DND-41 (cell line): ENCODE measurements at regions not wholly inside any gene's neighbourhood (a gene's known extent, or its start where the extent isn't known, plus 50 kb on each side); places are given as distances from the start of the nearest gene placed in this dataset.

Source experiments
- EZH2 ChIP-seq: IDR thresholded peaks from 3 replicates; pipeline ENCODE4 v1.6.1; 2012; ENCODE audit warnings: borderline replicate concordance, low read depth, mild to moderate bottlenecking, moderate library complexity, low read length, inconsistent platforms; ENCODE audit not compliant: severe bottlenecking
- TF ChIP-seq, protein P1 (sequence below): IDR thresholded peaks from 2 replicates; pipeline ENCODE4 v1.5.1; 2012; ENCODE audit warnings: borderline replicate concordance, low read length, moderate library complexity, mild to moderate bottlenecking; ENCODE audit not compliant: poor library complexity, severe bottlenecking; ENCODE audit errors: extremely low read depth

- TF ChIP-seq, protein P1, sequence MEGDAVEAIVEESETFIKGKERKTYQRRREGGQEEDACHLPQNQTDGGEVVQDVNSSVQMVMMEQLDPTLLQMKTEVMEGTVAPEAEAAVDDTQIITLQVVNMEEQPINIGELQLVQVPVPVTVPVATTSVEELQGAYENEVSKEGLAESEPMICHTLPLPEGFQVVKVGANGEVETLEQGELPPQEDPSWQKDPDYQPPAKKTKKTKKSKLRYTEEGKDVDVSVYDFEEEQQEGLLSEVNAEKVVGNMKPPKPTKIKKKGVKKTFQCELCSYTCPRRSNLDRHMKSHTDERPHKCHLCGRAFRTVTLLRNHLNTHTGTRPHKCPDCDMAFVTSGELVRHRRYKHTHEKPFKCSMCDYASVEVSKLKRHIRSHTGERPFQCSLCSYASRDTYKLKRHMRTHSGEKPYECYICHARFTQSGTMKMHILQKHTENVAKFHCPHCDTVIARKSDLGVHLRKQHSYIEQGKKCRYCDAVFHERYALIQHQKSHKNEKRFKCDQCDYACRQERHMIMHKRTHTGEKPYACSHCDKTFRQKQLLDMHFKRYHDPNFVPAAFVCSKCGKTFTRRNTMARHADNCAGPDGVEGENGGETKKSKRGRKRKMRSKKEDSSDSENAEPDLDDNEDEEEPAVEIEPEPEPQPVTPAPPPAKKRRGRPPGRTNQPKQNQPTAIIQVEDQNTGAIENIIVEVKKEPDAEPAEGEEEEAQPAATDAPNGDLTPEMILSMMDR, result no peak
- TF ChIP-seq EZH2, result no peak
Observed at GRCh38 chr7:97377713-97378112, 260.2 kb downstream of the SDHAF3 start.
